ENCODE measurements at regions not wholly inside any gene's neighbourhood (a gene's known extent, or its start where the extent isn't known, plus 50 kb on each side); places are given as distances from the start of the nearest gene placed in this dataset.

- TF ChIP-seq CTCF (IDR thresholded peaks at IDR 0.05) (no peak), EP300 (IDR thresholded peaks at IDR 0.05; ENCODE audit: low read depth) (no peak), POLR2AphosphoS5 (IDR thresholded peaks at IDR 0.05) (no peak), POLR2A (IDR thresholded peaks at IDR 0.05) (no peak)
Measured at GRCh38 chr18:9015689-9016088, 86.8 kb upstream of the NDUFV2 start.

Data from transverse colon (tissue), 4 donors.